Endothelial cell of umbilical vein (primary cell): ENCODE measurements at regions not wholly inside any gene's neighbourhood (a gene's known extent, or its start where the extent isn't known, plus 50 kb on each side); places are given as distances from the start of the nearest gene placed in this dataset.

Source experiments
- EZH2 ChIP-seq: IDR thresholded peaks from 2 replicates; pipeline ENCODE4 v1.6.1; 2012; ENCODE audit warnings: borderline replicate concordance, low read depth, mild to moderate bottlenecking, moderate library complexity, low read length, inconsistent platforms; ENCODE audit not compliant: severe bottlenecking
- GATA2 ChIP-seq: IDR thresholded peaks from 2 replicates; pipeline ENCODE4 v1.7.0; 2011; ENCODE audit warnings: low read depth, mild to moderate bottlenecking, moderate library complexity, mixed read lengths, low read length; ENCODE audit not compliant: insufficient read length, insufficient read depth
- JUN ChIP-seq: IDR thresholded peaks from 2 replicates; pipeline ENCODE4 v1.6.1; 2011; ENCODE audit warnings: borderline replicate concordance, low read depth; ENCODE audit not compliant: insufficient read length, insufficient read depth
- POLR2A ChIP-seq: IDR thresholded peaks from 2 replicates; pipeline ENCODE4 v1.6.1; 2012; ENCODE audit warnings: low read depth, mild to moderate bottlenecking, control low read depth, low read length
- POLR2AphosphoS5 ChIP-seq: IDR thresholded peaks from 2 replicates; pipeline ENCODE4 v1.6.1; 2012; ENCODE audit warnings: low read depth, mild to moderate bottlenecking, control low read depth, low read length, moderate library complexity; ENCODE audit not compliant: insufficient read depth
- TF ChIP-seq, protein P1 (sequence below), 2 donors: IDR thresholded peaks; 1 replicate in 1 of 2; 2 replicates in 1 of 2; pipeline ENCODE4 v1.5.1; 2011; ENCODE audit warnings: low read length in 2 of 2, mild to moderate bottlenecking in 2 of 2, moderate library complexity in 2 of 2, control low read depth in 1 of 2, inconsistent platforms in 1 of 2, low read depth in 1 of 2; ENCODE audit not compliant: insufficient read depth in 1 of 2; ENCODE audit errors: extremely low read depth in 1 of 2
- TF ChIP-seq, protein P2 (sequence below): IDR thresholded peaks from 2 replicates; pipeline ENCODE4 v1.6.1; 2011; ENCODE audit not compliant: insufficient read depth, insufficient read length

DNA sequence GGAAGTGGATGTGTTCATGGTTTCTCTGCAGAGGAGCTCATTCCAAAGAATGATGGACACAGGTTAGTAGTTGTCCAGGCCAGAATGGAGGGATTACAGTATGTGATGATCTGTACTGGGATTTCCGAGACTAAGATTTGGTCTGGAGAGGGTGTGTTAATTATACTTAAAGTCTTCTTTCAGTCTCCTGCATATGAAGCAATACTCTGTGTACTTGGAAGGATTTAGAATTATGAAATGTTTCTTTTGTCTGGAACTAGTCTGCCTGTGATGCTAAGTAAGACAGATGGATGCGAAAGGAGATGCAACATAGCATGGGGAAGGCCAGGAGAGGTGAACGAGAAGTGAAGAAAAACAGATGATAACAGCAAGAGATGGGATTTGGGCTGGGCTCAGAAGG lies 305.1 kb upstream of the LYZL1 start:
- TF ChIP-seq POLR2A, result no peak
- TF ChIP-seq, protein P1, sequence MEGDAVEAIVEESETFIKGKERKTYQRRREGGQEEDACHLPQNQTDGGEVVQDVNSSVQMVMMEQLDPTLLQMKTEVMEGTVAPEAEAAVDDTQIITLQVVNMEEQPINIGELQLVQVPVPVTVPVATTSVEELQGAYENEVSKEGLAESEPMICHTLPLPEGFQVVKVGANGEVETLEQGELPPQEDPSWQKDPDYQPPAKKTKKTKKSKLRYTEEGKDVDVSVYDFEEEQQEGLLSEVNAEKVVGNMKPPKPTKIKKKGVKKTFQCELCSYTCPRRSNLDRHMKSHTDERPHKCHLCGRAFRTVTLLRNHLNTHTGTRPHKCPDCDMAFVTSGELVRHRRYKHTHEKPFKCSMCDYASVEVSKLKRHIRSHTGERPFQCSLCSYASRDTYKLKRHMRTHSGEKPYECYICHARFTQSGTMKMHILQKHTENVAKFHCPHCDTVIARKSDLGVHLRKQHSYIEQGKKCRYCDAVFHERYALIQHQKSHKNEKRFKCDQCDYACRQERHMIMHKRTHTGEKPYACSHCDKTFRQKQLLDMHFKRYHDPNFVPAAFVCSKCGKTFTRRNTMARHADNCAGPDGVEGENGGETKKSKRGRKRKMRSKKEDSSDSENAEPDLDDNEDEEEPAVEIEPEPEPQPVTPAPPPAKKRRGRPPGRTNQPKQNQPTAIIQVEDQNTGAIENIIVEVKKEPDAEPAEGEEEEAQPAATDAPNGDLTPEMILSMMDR (IDR thresholded peaks at IDR 0.05; ENCODE audit: extremely low read depth in 1 of 2, insufficient read depth in 1 of 2, low read depth in 1 of 2, low read length in 2 of 2), result no peak
- no peak for TF ChIP-seq EZH2
- TF ChIP-seq, protein P2, sequence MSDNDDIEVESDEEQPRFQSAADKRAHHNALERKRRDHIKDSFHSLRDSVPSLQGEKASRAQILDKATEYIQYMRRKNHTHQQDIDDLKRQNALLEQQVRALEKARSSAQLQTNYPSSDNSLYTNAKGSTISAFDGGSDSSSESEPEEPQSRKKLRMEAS, result no peak
- no peak for TF ChIP-seq GATA2
- no peak for TF ChIP-seq POLR2AphosphoS5
- TF ChIP-seq JUN, result no peak
